Body of pancreas (tissue), 4 donors: ENCODE measurements at regions not wholly inside any gene's neighbourhood (a gene's known extent, or its start where the extent isn't known, plus 50 kb on each side); places are given as distances from the start of the nearest gene placed in this dataset.

Experiments used
- CTCF ChIP-seq, 7 experiments: fragments of 450-650 bp in 4 of 7; fragments of 200-600 bp in 3 of 7; sonication (generic) in 3 of 7; IDR thresholded peaks; one replicate each; pipeline ENCODE4 v1.5.1; 2016 to 2019; ENCODE audit warnings: antibody characterized with exemption in 7 of 7
- POLR2A ChIP-seq, 3 donors: fragments of 450-650 bp; IDR thresholded peaks; one replicate each; pipeline ENCODE4 v1.6.1; 2016; ENCODE audit warnings: antibody characterized with exemption in 3 of 3, mild to moderate bottlenecking in 2 of 3

DNA sequence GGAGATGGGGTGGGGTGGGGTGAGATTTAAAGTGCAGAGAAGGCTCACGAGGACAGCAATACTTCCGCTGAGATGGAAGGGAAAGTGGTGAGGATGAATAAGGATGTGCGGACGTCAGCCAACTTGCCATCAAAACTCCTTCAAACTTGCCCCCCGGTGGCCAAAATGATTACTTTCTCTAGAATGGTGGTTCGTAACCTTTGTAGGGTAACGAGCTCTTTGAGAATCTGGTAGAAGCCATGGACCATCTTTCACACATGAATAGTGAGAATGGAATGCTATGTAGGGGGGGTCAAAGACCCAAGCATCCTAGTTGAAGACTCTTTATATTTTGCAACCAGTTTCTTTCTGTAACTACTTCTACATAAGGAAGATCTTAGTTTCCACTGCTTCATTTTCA lies 245.9 kb upstream of the DDHD1 start:
- TF ChIP-seq CTCF (IDR thresholded peaks at IDR 0.05) (no peak), POLR2A (IDR thresholded peaks at IDR 0.05) (no peak)
